Ovary (tissue), 3 donors: ENCODE measurements at regions not wholly inside any gene's neighbourhood (a gene's known extent, or its start where the extent isn't known, plus 50 kb on each side); places are given as distances from the start of the nearest gene placed in this dataset.
"Not testable (repeated sequence)": the region's sequence is repeated elsewhere in the genome, so short reads cannot be mapped to it uniquely, and the experiment has no call there.

ENCODE experiments used
- EP300 ChIP-seq: sonication (generic); formaldehyde crosslinking; IDR thresholded peaks from one replicate; pipeline ENCODE4 v1.6.1; 2017; ENCODE audit warnings: antibody characterized with exemption
- POLR2A ChIP-seq: fragments of 450-650 bp; IDR thresholded peaks from one replicate; pipeline ENCODE4 v1.6.1; 2017; ENCODE audit warnings: antibody characterized with exemption, mild to moderate bottlenecking, moderate library complexity
- TF ChIP-seq, protein P1 (sequence below), 3 donors: fragments of 450-650 bp in 2 of 3; fragments of 200-600 bp in 1 of 3; IDR thresholded peaks; one replicate each; pipeline versions ENCODE4 v1.5.1 to v1.8.0; 2016 to 2022; ENCODE audit warnings: antibody characterized with exemption in 3 of 3, mild to moderate bottlenecking in 1 of 3
- donor health status: DM: no; HTN: no; CAD: no.

DNA sequence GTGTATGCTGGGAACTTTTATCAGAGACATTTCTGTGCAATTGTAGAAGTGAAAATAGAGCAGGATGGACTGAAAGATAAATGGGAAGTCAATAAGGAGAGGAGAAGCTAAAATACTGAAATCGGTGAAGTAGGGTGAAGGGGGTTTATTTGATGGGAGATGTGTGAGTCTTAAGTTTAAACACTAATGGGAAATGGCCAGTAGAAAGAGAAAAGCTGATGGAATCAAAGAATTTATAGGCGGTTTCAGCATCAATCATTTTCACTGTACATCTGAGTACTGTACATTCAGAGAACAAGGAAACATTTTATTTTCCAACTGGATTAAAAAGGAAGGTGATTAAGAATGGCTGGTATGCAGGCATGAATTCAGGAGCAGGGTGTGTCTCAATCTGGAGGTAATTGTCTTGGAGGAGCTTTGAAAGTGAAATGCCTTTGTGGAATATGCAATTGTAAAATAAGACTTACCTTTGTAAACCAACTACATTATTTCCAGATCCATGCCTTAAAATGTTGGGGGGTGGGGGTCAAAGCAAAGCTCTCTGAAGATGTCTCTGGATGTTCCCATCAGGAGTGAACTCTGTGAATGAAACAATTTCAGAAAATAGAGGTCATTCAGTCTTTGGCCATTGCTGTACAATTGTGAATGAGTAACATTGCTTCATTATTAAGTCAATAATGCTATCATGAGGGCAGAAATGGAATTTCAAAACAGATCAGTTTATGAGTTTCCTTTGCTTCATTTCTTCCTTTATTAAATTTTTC lies 156.4 kb downstream of the SPATA31A6 start:
- TF ChIP-seq POLR2A, EP300: not testable (repeated sequence)
- TF ChIP-seq, protein P1, sequence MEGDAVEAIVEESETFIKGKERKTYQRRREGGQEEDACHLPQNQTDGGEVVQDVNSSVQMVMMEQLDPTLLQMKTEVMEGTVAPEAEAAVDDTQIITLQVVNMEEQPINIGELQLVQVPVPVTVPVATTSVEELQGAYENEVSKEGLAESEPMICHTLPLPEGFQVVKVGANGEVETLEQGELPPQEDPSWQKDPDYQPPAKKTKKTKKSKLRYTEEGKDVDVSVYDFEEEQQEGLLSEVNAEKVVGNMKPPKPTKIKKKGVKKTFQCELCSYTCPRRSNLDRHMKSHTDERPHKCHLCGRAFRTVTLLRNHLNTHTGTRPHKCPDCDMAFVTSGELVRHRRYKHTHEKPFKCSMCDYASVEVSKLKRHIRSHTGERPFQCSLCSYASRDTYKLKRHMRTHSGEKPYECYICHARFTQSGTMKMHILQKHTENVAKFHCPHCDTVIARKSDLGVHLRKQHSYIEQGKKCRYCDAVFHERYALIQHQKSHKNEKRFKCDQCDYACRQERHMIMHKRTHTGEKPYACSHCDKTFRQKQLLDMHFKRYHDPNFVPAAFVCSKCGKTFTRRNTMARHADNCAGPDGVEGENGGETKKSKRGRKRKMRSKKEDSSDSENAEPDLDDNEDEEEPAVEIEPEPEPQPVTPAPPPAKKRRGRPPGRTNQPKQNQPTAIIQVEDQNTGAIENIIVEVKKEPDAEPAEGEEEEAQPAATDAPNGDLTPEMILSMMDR (IDR thresholded peaks at IDR 0.05): not testable (repeated sequence)
